ENCODE measurements at regions not wholly inside any gene's neighbourhood (a gene's known extent, or its start where the extent isn't known, plus 50 kb on each side); places are given as distances from the start of the nearest gene placed in this dataset.
"Not testable (repeated sequence)": the region's sequence is repeated elsewhere in the genome, so short reads cannot be mapped to it uniquely, and the experiment has no call there.

DNA sequence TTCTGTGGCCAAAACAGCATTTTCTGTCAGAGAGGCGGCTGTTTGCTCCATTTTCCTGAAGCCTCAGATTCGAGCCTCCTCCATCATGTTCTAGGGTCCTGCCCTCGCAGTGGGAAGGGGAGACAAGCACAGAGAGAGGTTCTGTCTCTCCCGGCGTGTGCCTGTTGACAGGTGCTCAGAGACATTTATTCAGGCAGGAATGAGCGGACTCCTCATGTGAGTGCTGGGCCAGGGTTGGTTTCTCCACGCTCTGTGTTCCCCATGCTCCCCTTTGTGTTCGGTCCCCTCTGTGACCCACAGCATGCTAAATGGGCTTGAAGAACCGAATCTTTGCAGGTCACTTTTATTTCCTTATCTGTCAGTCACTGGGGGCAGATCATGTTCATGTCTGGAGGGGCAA lies 374.6 kb downstream of the GLRX3 start:
- DNase-seq (ENCODE audit: low spot score), result no peak

DNA sequence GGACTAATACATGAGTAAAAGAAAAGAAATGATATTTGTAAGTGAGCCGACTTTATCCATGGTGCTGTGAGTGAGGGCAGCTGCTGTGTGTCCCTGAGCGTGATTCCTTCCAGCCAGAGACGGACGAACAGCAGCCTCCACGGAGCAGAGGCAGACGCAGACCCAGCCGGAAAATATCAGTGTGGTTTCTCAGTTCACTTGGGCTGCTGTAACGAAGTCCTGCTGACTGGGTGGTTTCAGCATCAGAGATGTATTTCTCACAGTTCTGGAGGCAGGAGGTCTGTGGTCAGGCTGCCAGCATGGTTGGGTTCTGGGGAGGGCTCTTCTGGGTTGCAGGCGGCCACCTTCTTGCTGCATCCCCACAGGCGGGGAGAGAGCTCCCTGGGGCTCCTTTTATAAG lies 375.6 kb downstream of the GLRX3 start:
- no peak for DNase-seq (ENCODE audit: low spot score)

DNA sequence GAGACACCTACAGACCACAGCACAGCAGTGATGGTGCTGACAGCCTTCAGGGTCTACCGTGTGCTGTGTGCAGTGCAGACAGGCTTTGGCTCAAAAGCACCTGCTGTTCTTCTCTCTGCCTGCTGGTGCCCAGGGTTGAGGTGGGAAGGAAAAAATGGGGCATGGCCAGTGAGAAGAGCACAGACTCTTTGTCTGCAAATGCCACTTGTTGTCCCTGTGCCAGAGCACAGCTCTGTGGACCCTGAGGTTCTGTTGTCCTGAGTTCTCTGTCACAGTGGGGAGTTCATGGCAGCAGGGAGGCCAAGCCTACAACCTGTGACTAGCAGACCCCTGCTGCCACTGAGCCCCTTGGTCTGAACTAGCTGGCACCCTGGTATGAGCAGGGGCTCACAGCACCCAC lies 376.7 kb downstream of the GLRX3 start:
- no peak for DNase-seq (ENCODE audit: low spot score)

DNA sequence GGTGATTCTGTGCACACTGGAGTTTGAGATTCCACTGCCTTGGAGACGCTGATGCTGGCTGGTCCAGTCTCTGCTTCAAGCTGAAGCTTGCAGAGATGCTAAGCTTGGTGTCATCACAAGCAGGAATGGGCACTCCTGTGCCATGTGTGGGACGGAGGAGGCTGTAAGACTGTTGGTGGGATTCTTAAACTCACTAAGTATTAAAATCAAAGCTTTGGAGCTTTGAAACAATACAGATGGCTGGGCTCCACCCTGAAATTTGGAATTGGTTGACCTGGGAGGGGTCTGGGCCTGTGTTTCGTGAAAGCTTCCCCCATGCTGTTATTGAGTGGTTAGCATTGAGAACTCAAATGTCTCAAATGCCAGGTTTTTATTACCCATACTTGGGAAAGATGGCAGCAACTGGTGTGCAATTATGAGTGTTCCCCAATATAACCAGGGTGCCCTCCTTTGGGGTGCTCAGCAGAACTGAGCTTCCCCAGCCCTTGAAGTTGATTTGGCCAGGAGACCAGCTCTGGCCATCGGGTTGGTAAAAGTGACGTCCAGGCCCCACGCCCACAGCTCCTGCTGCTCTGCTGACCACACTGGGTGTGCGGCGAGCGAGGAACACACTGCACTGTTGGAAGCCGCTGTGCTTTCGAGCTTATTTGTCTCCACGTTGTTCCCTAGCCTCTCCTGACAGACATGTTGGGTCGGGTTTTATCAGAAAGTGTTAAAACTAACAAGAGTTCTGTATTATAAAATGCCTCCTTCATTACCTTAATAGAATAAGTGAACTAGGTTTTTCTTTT lies 377.7 kb downstream of the GLRX3 start:
- no peak for DNase-seq (ENCODE audit: low spot score)

DNA sequence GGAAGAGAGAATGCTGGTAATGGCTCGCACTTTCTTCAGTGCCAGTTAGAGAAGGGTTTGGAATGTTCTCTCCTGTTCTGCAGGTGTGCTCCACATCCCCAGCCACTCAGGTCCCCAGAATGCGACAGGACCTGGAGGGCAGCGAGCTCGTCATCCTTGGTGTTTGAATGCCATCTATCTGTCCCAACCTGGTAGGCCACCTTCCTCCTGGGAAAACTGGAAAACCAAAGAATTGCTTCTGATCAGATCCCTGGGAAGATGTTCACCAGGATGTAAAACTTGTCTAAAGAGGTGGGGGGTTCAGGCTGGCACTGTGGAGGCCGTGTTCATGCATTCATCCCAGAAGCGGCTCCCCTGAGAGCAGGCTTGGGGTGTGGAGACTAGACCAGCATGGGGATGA lies 379.5 kb downstream of the GLRX3 start:
- no peak for DNase-seq (ENCODE audit: low spot score)

DNA sequence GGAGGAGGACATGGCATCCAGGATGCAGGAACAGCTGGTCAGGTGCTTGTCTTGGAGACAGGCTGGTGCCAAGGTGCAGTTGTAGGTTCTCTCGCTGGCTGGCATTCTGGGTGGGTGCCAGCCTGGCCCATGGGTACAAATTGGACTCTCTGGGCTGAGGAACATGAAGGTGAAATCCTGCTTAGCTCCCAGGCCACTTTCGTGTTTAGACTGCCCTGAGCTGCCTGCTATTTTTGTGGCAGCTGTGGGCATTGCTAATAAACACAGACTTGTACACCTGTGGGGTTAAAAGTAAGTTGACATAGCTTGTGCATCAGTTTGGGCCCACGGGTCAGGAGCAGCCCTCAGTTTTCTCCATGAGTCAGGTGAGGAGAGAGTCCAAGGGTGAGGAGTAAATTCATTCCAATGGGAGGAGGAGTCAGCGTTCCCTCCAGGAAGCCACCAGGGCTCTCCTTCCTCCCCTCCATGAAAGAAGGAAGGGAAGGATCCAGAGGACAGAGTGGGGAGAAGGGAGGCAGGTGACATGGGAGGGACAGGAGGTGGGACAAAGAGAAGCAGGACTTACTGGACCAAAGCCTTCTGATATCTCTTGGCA lies 380.0 kb downstream of the GLRX3 start:
- no peak for DNase-seq (ENCODE audit: low spot score)

DNA sequence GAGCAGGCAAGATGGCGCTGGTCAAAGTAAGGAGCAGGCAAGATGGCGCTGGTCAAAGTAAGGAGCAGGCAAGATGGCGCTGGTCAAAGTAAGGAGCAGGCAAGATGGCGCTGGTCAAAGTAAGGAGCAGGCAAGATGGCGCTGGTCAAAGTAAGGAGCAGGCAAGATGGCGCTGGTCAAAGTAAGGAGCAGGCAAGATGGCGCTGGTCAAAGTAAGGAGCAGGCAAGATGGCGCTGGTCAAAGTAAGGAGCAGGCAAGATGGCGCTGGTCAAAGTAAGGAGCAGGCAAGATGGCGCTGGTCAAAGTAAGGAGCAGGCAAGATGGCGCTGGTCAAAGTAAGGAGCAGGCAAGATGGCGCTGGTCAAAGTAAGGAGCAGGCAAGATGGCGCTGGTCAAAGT lies 382.7 kb downstream of the GLRX3 start:
- not testable (repeated sequence) for DNase-seq (ENCODE audit: low spot score)

DNA sequence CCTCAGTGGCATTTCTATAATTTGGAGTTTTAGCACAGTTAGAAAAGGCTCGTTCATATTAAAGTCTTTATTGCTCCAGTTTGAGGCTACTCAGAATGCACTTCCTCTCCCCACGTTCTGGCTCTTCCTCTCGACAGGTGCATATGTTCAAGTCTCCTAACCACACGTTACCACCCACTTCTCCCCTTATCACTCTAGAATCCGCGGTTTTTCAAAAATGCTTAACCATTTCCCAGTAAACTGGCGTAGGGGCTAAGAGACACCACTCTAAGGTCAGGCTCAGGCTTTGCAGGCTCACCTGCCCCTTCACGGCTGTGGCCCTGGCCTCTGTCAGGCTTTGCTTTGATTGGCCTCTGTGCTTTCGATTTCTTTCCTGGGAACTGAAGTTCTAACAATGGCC lies 383.6 kb downstream of the GLRX3 start:
- DNase-seq (ENCODE audit: low spot score), result no peak

DNA sequence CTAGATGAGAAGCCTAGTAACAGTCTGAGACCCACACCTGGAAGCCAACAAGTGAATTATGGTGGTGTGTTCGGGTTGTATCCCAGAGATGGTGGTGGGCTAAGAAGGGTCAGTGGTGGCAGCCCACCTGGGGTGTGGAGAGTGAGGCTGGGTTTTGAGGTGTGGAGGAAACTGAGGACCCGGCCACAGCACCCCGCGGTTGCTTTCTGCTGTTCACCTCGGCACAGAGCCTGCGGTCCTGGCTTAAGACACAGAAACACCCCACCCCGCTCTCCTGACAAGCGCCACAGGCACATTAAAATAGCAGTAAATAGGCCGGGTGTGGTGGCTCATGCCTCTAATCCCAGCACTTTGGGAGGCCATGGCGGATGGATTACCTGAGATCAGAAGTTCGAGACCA lies 395.1 kb downstream of the GLRX3 start:
- DNase-seq (ENCODE audit: low spot score), result no peak

DNA sequence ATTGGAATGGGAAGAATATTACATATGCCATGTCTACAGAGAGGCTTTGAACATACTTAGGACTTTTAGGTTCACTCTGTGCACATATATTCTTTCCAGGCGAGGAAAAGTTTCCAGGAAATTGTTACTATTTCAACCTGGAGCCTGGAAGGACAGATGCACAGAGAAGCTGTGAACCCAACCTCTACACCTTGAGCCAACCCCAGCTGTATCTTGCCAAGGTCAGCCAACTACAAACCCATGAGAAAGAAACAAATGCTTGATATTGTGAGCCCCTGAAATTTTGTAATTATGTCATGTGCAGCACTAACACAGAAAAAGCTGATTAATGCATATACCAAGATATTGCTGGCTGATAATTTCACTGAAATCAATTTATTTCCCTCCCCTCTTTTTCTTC lies 404.9 kb downstream of the GLRX3 start:
- DNase-seq (ENCODE audit: low spot score), result no peak

DNA sequence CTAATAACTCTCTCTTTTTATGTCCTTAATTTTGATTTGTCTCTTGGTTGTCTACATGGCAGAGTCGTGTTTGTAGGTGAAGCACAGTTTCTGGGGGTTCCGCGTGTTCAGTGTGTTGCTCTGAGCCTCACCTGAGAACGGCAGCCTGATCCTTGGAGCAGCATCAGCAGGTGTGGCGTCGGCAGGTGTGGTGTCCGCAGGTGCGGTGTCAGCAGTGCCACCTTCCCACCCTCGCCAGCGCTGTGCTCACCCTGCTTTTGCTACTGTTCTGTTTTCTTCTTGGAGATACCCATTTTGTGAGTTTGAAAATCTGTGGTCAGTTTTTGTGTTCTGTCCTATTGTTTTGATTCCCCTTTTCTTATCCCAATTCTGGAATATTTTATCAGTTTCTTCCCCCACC lies 406.6 kb downstream of the GLRX3 start:
- no peak for DNase-seq (ENCODE audit: low spot score)

DNA sequence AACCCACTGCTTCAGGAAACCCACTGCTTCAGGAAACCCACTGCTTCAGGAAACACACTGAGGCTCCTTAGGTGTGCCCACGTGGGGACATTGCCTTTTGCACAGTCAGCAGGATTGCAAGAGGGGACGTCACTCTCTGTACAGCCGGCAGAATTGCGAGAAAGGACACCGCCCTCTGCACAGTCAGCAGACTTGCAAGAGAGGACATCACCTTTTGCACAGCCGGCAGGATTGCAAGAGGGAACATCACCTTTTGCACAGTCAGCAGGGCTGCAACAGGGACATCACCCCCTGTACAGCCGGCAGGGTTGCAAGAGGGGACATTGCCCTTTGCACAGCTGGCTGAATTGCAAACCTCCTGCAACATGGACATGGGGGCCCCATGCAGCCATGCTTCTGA lies 407.6 kb downstream of the GLRX3 start:
- DNase-seq (ENCODE audit: low spot score), result no peak

DNA sequence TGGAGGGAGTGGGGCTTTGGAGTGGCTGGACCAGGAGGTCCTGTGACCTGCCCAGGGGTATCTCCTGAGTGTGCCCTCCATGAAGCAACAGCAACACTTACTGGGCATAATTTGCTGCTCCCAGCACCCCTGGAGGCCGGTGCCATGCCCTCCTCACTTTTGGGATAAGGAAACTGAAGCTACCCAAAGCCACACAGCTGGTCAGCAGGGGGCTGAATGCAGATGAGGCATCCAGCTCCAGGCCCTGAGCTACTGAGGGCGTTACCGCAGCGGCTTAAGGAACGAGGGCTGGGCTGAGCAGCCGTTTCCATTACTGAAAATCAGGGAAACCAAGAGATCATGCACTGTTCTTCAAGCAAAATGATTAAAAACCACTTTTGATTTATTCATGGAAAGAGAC lies 408.9 kb downstream of the GLRX3 start:
- no peak for DNase-seq (ENCODE audit: low spot score)

DNA sequence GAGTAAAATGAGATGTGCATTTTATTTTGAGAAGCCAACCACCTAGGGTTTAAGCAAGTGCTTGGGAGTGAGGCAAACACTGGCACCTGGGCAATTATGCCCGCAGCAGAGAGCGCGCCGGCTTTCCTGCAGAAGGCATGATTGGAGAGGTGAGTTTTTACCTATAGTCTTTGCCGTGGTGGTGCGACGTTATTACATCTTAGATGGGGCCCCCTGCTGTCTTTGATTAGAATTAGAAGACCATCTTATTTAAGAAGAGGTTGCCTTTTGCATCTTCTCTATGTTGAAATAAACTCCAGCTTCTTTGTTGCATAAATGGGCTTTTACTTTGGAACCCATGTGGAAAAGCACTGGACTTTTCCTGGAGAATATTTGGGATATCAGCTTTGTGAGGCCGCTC lies 409.5 kb downstream of the GLRX3 start:
- DNase-seq (ENCODE audit: low spot score), result no peak

DNA sequence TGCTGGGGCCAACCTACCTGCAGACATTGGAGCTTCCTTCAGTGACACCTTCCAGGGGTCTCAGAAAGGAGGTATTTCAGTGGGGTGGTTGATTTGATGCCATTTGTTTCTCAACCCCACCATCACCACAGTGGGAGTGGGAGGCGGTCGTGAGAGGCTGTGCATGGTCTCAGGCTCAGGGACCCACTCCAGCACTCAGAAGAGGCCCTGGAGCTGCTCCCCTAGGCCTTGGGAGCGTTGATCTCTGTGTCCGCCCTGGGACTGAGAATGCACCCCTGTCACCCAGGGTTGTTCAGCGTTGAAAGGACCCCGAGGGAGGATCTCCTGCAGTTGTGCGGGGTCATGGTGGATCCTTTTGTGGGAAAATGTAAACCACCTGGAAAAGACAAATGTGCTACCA lies 410.6 kb downstream of the GLRX3 start:
- no peak for DNase-seq (ENCODE audit: low spot score)

DNA sequence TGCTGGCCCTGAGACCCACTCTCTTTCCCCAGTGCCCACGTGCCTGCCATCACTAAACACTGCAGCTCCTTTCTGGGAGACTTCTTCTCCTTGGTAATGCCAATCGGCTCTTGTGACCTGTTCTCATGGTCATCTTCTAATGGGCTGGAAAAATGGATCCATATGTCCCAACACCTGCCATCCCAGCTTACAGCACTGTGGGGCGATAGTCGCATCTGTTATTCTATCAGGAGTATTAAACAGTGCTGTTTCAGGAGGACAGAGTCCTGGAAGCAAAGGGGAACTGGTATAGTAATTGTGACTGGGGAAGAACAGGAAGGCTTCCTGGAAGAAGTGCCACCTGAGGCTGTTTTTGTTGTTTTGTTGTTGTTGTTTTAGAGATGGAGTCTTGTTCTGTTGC lies 411.2 kb downstream of the GLRX3 start:
- DNase-seq (ENCODE audit: low spot score), result no peak

DNA sequence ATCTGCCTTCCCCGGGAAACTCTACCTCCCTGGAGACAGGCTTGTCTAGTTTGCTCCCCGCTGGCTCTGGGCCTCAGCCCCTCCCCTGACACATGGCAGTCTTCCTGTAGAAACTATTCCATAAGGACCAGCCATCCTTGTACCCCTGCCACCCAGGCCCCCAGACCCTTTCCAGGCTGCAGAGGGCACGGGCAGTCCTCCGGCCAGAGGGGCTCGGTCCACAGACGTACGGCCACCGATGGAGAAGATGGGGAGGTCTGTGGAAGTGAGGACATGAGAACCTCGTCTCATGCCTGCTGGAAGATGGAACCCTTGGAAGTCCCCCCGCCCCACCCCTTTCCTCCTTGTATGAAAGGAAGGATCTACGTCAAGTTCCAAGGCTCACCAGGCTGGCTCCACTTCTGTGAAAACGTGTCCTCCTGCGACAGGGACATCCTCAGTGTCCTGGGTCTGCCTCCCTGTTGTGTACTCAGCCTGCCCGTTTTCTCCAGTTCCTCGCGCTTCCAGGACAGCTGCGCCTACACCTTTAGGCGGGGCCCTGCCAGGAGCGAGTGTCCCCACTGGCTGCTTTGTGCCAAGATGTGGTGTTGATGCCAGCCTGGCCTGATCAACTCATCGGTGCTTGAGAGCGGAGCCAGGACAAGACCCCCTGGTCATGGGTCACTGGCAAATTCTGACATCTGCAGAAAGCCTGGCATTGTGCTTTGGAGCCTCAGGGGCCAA lies 414.9 kb downstream of the GLRX3 start:
- no peak for DNase-seq (ENCODE audit: low spot score)

DNA sequence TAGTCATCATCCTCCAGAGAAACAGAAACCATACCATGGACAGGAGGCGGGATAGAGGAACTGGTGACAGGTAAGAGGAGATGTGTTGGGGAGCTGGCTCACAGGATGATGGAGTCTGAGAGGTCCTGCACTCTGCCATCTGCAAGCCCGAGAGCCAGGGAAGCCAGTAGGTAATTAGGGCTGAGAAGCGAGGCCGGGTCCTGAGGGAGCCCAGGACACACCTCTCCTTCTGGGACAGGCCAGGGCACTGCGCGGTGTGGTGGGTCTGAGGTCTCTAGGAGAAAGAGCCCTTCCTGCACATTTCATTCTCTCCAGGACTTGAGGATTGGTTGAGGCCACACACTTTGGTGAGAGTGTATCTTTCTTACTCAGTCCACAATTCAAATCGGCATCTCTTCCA lies 415.5 kb downstream of the GLRX3 start:
- DNase-seq (ENCODE audit: low spot score), result no peak

DNA sequence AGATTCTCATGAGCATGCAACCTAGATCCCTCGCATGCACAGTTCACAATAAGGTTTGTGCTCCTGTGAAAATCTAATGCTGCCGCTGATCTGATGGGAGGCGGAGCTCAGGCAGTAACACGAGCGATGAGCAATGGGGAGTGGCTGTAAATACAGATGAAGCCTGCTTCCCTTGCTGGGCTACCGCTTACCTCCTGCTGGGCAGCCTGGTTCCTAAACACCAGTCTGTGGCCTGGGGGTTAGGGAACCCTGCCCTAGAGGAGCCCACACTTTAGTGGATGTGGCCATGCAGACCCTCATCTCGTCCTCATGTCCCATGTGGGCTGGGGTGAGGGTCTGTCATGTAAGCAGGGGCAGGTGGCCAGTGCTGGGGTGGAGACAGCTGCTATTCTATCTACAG lies 417.6 kb downstream of the GLRX3 start:
- no peak for DNase-seq (ENCODE audit: low spot score)

DNA sequence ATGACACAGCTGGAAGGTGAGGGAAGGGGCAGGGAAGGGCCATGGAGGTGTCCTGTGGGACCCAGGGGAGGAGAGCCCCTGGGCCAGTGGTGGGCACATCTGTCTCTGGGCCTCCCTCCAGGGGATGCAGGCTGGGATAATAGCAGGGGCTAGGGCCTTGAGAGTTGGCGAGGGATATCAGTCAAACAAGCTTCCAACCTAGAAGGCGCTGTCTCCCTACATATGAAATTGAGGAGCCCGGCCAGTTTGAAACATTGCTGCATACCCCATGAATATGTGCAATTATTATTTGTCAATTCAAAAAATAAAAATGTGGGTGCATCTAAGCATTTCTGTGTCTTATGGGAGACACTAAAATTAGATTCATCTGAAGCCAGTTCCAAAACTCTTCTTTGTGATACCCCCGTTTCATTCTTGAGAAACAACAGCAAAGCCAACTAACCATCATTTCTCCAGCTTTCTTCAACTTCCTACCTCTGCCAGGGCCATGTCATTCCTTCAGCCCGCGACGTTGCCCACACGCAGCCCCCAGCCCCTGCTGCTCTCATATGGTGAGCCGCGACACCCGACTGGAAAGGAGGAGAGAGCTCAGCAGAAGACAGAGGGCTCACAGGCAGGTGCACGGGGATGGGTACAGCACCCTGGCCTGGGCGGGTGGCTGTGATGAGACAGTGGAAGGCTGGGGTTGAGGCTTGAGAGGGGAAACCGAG lies 418.7 kb downstream of the GLRX3 start:
- no peak for DNase-seq (ENCODE audit: low spot score)

DNA sequence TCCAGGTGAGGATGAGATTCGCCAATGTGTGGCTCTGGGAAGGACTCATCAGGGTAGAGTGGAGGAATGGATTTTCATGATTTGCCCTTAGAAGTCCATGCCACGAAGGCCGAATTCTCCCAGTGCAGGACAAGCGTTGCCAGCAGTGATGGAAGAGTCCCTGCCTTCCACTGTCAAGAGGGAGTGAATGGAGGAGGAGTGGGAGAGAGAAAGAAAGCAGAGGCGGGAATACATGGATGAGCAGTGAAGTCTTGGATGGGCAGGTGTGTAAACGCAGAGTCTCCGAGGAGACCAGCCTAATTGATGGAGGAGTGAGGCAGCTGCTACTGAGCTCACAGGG lies 419.2 kb downstream of the GLRX3 start:
- DNase-seq (ENCODE audit: low spot score), result no peak

DNA sequence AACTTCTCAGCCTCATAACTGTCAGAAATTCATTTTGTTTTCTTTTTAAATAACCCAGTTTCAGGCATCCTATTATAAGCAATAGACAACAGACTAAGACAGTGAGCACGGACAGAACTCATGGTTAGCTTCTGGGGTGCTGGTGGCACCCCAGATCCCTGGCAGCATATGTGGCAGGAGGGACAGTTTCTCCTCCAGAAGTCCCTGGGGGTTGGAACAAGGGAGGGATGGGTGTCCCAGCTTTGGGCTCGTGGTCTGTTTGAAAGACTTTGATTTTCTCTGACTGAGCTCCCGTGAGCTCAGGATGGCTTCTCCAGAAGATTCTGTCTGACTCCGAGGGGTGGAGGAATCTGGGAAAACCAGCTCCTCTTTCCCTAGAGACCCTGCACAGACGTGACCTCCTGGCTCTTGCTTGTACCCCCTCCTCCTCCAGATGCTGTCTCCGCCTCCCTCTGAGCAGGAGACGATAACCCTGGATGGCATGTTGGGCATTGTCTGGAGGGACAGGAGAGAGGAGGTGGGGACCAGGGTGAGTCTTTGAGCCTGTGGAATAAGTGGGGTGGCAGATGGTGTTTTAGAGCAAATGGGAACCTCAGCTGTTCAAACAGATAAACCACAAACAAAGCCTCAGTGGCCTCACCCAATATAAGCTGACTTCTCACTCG lies 421.1 kb downstream of the GLRX3 start:
- DNase-seq (ENCODE audit: low spot score), result no peak

Measured in umbilical cord (tissue), 1 donor.